Neural progenitor cell (in vitro differentiated cells): ENCODE measurements at regions not wholly inside any gene's neighbourhood (a gene's known extent, or its start where the extent isn't known, plus 50 kb on each side); places are given as distances from the start of the nearest gene placed in this dataset.

Source experiments
- DNase-seq: peaks from one replicate; pipeline ENCODE4 v3.0.0-alpha.2; 2016; ENCODE audit warnings: low spot score
- H2AFZ ChIP-seq: fragments of 200-600 bp; sonication (generic); replicated peaks from 2 replicates; pipeline ENCODE4 v1.6.1; 2016; ENCODE audit warnings: antibody characterized with exemption
- H3F3A ChIP-seq: fragments of 200-600 bp; sonication (generic); 2 replicates; pipeline ENCODE4 v1.6.1; 2016; ENCODE audit warnings: antibody characterized with exemption, low read depth
- H3K27ac ChIP-seq: fragments of 200-600 bp; sonication (generic); 2 replicates; pipeline ENCODE4 v1.5.1; 2016; ENCODE audit warnings: mild to moderate bottlenecking
- H3K27me3 ChIP-seq: fragments of 200-600 bp; sonication (generic); 2 replicates; pipeline ENCODE4 v1.6.1; 2016; ENCODE audit warnings: mild to moderate bottlenecking, moderate library complexity
- H3K36me3 ChIP-seq: fragments of 200-600 bp; sonication (generic); 2 replicates; pipeline ENCODE4 v1.5.1; 2016
- H3K4me1 ChIP-seq: fragments of 200-600 bp; sonication (generic); 2 replicates; pipeline ENCODE4 v1.6.1; 2016; ENCODE audit warnings: mixed run types
- H3K4me2 ChIP-seq: fragments of 200-600 bp; sonication (generic); 2 replicates; pipeline ENCODE4 v1.6.1; 2016
- H3K4me3 ChIP-seq: fragments of 200-600 bp; sonication (generic); 2 replicates; pipeline ENCODE4 v1.5.1; 2016
- H3K79me2 ChIP-seq: fragments of 200-600 bp; sonication (generic); 2 replicates; pipeline ENCODE4 v1.6.1; 2016; ENCODE audit warnings: low read depth
- H3K9ac ChIP-seq: fragments of 200-600 bp; sonication (generic); 2 replicates; pipeline ENCODE4 v1.6.1; 2016
- H3K9me3 ChIP-seq: fragments of 200-600 bp; sonication (generic); 2 replicates; pipeline ENCODE4 v1.5.1; 2016; ENCODE audit warnings: low read depth
- H4K20me1 ChIP-seq: fragments of 200-600 bp; sonication (generic); 2 replicates; pipeline ENCODE4 v1.6.1; 2016; ENCODE audit warnings: low read depth
- H3K27ac Mint-ChIP-seq: 3 replicates; pipeline ENCODE4 v1.8.0; 2021; ENCODE audit warnings: mixed read lengths
- H3K27me3 Mint-ChIP-seq: 2 replicates; pipeline ENCODE4 v1.8.0; 2022; ENCODE audit warnings: low read depth, mild to moderate bottlenecking, inconsistent platforms, moderate library complexity, mixed read lengths; ENCODE audit not compliant: insufficient read depth
- H3K36me3 Mint-ChIP-seq: 3 replicates; pipeline ENCODE4 v1.8.0; 2021; ENCODE audit warnings: mixed read lengths
- H3K4me1 Mint-ChIP-seq: 3 replicates; pipeline ENCODE4 v1.8.0; 2021; ENCODE audit warnings: mixed read lengths
- H3K4me3 Mint-ChIP-seq: 3 replicates; pipeline ENCODE4 v1.8.0; 2021; ENCODE audit warnings: mild to moderate bottlenecking, moderate library complexity, mixed read lengths
- H3K9me3 Mint-ChIP-seq: 3 replicates; pipeline ENCODE4 v1.8.0; 2020; ENCODE audit warnings: mixed read lengths
- CTCF ChIP-seq: fragments of 200-600 bp; sonication (generic); IDR thresholded peaks from 2 replicates; pipeline ENCODE4 v1.5.1; 2017; ENCODE audit warnings: antibody characterized with exemption, mild to moderate bottlenecking
- EZH2 ChIP-seq: fragments of 200-600 bp; sonication (generic); IDR thresholded peaks from 2 replicates; pipeline ENCODE4 v1.6.1; 2017; ENCODE audit warnings: antibody characterized with exemption, mild to moderate bottlenecking, moderate library complexity
- EZH2phosphoT487 ChIP-seq: fragments of 200-600 bp; sonication (generic); IDR thresholded peaks from 2 replicates; pipeline ENCODE4 v1.6.1; 2017; ENCODE audit warnings: antibody characterized with exemption

- Histone ChIP-seq H3K27ac (no peak overlapping the region), H3K4me1 (no peaks in the 10 kb centered on the region), H3K4me3 (no peak overlapping the region), H3K4me2 (no peak overlapping the region), H3K9ac (no peak overlapping the region), H3F3A (no peaks in the 10 kb centered on the region), H3K79me2 (no peaks in the 10 kb centered on the region), H4K20me1 (no peaks in the 10 kb centered on the region), H3K36me3 (no peaks in the 10 kb centered on the region), H3K9me3 (no peaks in the 10 kb centered on the region), H3K27me3 (no peaks in the 10 kb centered on the region), H2AFZ (no peak overlapping the region)
- Mint-ChIP-seq H3K4me1 (no peaks in the 10 kb centered on the region), H3K27ac (no peak overlapping the region), H3K36me3 (no peaks in the 10 kb centered on the region), H3K27me3 (no peaks in the 10 kb centered on the region), H3K4me3 (no peak overlapping the region), H3K9me3 (peaks cover 7% of the 10 kb centered on the region)
- TF ChIP-seq CTCF: no peak
- TF ChIP-seq EZH2: no peak
- no peak for TF ChIP-seq EZH2phosphoT487
- DNase-seq: no peak
These were observed 753.7 kb upstream of the AMOT start for GRCh38 chrX:113594123-113594841.

GRCh38 chrX:113586281-113586898 is 745.8 kb upstream of the AMOT start:
- Histone ChIP-seq H3F3A (no peaks in the 10 kb centered on the region), H2AFZ (no peak overlapping the region), H3K4me3 (no peak overlapping the region), H3K9ac (no peak overlapping the region), H4K20me1 (no peaks in the 10 kb centered on the region), H3K27me3 (no peaks in the 10 kb centered on the region), H3K36me3 (peaks cover under 1% of the 10 kb centered on the region), H3K4me1 (no peaks in the 10 kb centered on the region), H3K27ac (no peak overlapping the region), H3K79me2 (no peaks in the 10 kb centered on the region), H3K9me3 (peaks cover under 1% of the 10 kb centered on the region), H3K4me2 (no peak overlapping the region)
- Mint-ChIP-seq H3K27me3 (no peaks in the 10 kb centered on the region), H3K36me3 (no peaks in the 10 kb centered on the region), H3K4me1 (no peaks in the 10 kb centered on the region), H3K9me3 (peaks cover 8% of the 10 kb centered on the region), H3K27ac (no peak overlapping the region), H3K4me3 (no peak overlapping the region)
- TF ChIP-seq CTCF (no peak), EZH2phosphoT487 (no peak), EZH2 (no peak)
- no peak for DNase-seq

- TF ChIP-seq EZH2: no peak
- no peak for TF ChIP-seq EZH2phosphoT487
- TF ChIP-seq CTCF: no peak
- Histone ChIP-seq H3K4me1 (no peaks in the 10 kb centered on the region), H3K4me2 (no peak overlapping the region), H3K4me3 (no peak overlapping the region), H4K20me1 (no peaks in the 10 kb centered on the region), H3K36me3 (peaks cover 5% of the 10 kb centered on the region), H3K27me3 (no peaks in the 10 kb centered on the region), H2AFZ (no peak overlapping the region), H3K9ac (no peak overlapping the region), H3K9me3 (peaks cover 5% of the 10 kb centered on the region), H3F3A (no peaks in the 10 kb centered on the region), H3K79me2 (no peaks in the 10 kb centered on the region), H3K27ac (peak overlapping the region; percentile 7)
- DNase-seq: no peak
- Mint-ChIP-seq H3K36me3 (no peaks in the 10 kb centered on the region), H3K9me3 (peaks cover 18% of the 10 kb centered on the region), H3K27me3 (no peaks in the 10 kb centered on the region), H3K4me1 (no peaks in the 10 kb centered on the region), H3K4me3 (no peak overlapping the region), H3K27ac (no peak overlapping the region)
These were observed 739.9 kb upstream of the AMOT start for GRCh38 chrX:113580486-113580885.
